PFSK-1 (cell line): ENCODE measurements at regions not wholly inside any gene's neighbourhood (a gene's known extent, or its start where the extent isn't known, plus 50 kb on each side); places are given as distances from the start of the nearest gene placed in this dataset.

Source experiments
- FOXP2 ChIP-seq: optimal IDR thresholded peaks from 2 replicates; pipeline ENCODE3; 2011; ENCODE audit warnings: borderline replicate concordance, control low read depth, inconsistent platforms; ENCODE audit not compliant: insufficient read depth; ENCODE audit errors: extremely low read length, extremely low read depth
- POLR2AphosphoS5 ChIP-seq: IDR thresholded peaks from 2 replicates; pipeline ENCODE4 v1.6.1; 2012; ENCODE audit warnings: low read depth, mild to moderate bottlenecking, control low read depth, low read length, moderate library complexity
- REST ChIP-seq, 2 experiments: IDR thresholded peaks; 2 replicates each; pipeline versions ENCODE4 v1.6.1 to v1.8.0; 2011 to 2012; ENCODE audit warnings: low read depth in 2 of 2, low read length in 2 of 2, control low read depth in 1 of 2, inconsistent platforms in 1 of 2, mild to moderate bottlenecking in 1 of 2, moderate library complexity in 1 of 2; ENCODE audit not compliant: insufficient read depth in 1 of 2
- SIN3A ChIP-seq: IDR thresholded peaks from 2 replicates; pipeline ENCODE4 v1.6.1; 2012; ENCODE audit warnings: mild to moderate bottlenecking, low read length, moderate library complexity, borderline replicate concordance; ENCODE audit not compliant: insufficient read depth
- TAF1 ChIP-seq: IDR thresholded peaks from 2 replicates; pipeline ENCODE4 v1.6.1; 2012; ENCODE audit warnings: low read length, control low read depth, borderline replicate concordance; ENCODE audit not compliant: insufficient read depth

DNA sequence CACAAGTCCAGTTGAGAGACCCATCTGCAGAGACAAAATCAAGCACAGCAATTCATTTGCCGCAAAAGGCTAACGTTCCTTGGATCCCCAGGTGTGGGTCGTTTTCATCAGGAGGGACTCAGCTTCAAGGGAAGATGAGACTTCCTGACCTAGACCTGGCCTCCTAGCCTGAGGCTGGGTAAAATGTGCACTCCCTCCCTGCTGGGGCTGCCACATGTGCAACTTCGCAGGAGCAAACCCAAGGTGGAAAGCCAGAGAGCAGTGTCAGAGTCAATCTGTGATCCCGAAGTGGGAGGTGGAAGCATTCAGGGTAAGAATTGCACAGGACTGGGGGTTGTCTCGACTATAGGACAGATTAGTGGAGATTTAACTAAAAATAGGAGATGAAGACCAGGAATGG, 164.7 kb upstream of the UMPS start:
- no peak for TF ChIP-seq POLR2AphosphoS5
- TF ChIP-seq FOXP2, result no peak
- TF ChIP-seq REST (IDR thresholded peaks at IDR 0.05; ENCODE audit: insufficient read depth in 1 of 2, low read depth in 2 of 2, low read length in 2 of 2), result no peak
- no peak for TF ChIP-seq SIN3A
- no peak for TF ChIP-seq TAF1
